Loucy (cell line): ENCODE measurements at regions not wholly inside any gene's neighbourhood (a gene's known extent, or its start where the extent isn't known, plus 50 kb on each side); places are given as distances from the start of the nearest gene placed in this dataset.

Experiments used
- H2AFZ ChIP-seq: fragments of 200-600 bp; sonication (generic); 2 replicates; pipeline ENCODE4 v1.6.0; 2016; ENCODE audit warnings: antibody characterized with exemption, mild to moderate bottlenecking, low read length, moderate library complexity
- H3F3A ChIP-seq: fragments of 200-600 bp; 2 replicates; pipeline ENCODE4 v1.6.0; 2016; ENCODE audit warnings: antibody characterized with exemption, low read depth, mild to moderate bottlenecking
- H3K27me3 ChIP-seq: fragments of 200-600 bp; sonication (generic); 2 replicates; pipeline ENCODE4 v1.6.1; 2014; ENCODE audit warnings: low read length, mild to moderate bottlenecking; ENCODE audit not compliant: insufficient read depth, poor library complexity, severe bottlenecking
- H3K36me3 ChIP-seq: fragments of 200-600 bp; sonication (generic); 2 replicates; pipeline ENCODE4 v1.6.1; 2016; ENCODE audit warnings: low read length; ENCODE audit not compliant: insufficient read depth
- H3K4me1 ChIP-seq: fragments of 200-600 bp; sonication (generic); 2 replicates; pipeline ENCODE4 v1.5.1; 2014; ENCODE audit warnings: low read length, mild to moderate bottlenecking; ENCODE audit not compliant: insufficient read depth, poor library complexity, severe bottlenecking
- H3K4me2 ChIP-seq: fragments of 200-600 bp; sonication (generic); 2 replicates; pipeline ENCODE4 v1.6.0; 2014; ENCODE audit warnings: antibody characterized with exemption, low read length, low read depth, mild to moderate bottlenecking; ENCODE audit not compliant: poor library complexity, severe bottlenecking
- H3K4me3 ChIP-seq: fragments of 200-600 bp; sonication (generic); 2 replicates; pipeline ENCODE4 v1.5.1; 2014; ENCODE audit warnings: low read length, mild to moderate bottlenecking, mixed read lengths; ENCODE audit not compliant: poor library complexity, severe bottlenecking
- H3K79me2 ChIP-seq: fragments of 200-600 bp; sonication (generic); 2 replicates; pipeline ENCODE4 v1.6.1; 2014; ENCODE audit warnings: low read length; ENCODE audit not compliant: insufficient read depth
- H3K9ac ChIP-seq: fragments of 200-600 bp; sonication (generic); 2 replicates; pipeline ENCODE4 v1.6.0; 2014; ENCODE audit warnings: mild to moderate bottlenecking, low read depth, low read length, moderate library complexity; ENCODE audit not compliant: poor library complexity, severe bottlenecking
- H3K9me2 ChIP-seq: fragments of 200-600 bp; sonication (generic); replicated peaks from 2 replicates; pipeline ENCODE4 v1.6.1; 2016; ENCODE audit warnings: low read depth, low read length, mixed read lengths
- H3K9me3 ChIP-seq: fragments of 200-600 bp; sonication (generic); 2 replicates; pipeline ENCODE4 v1.6.1; 2014; ENCODE audit warnings: mild to moderate bottlenecking, antibody characterized with exemption, low read length, low read depth; ENCODE audit not compliant: insufficient read depth
- H4K20me1 ChIP-seq: fragments of 200-600 bp; sonication (generic); 2 replicates; pipeline ENCODE4 v1.6.0; 2014; ENCODE audit warnings: antibody characterized with exemption, low read length, mild to moderate bottlenecking; ENCODE audit not compliant: insufficient read depth, poor library complexity, severe bottlenecking
- EZH2phosphoT487 ChIP-seq: fragments of 200-600 bp; IDR thresholded peaks from 2 replicates; pipeline ENCODE4 v1.6.1; 2018; ENCODE audit warnings: antibody characterized with exemption, mild to moderate bottlenecking, moderate library complexity, borderline replicate concordance
- TF ChIP-seq, protein P1 (sequence below): fragments of 200-600 bp; sonication (generic); conservative IDR thresholded peaks from 2 replicates; pipeline ENCODE4 v1.5.1; 2014; ENCODE audit warnings: mild to moderate bottlenecking, antibody characterized with exemption, low read length

DNA sequence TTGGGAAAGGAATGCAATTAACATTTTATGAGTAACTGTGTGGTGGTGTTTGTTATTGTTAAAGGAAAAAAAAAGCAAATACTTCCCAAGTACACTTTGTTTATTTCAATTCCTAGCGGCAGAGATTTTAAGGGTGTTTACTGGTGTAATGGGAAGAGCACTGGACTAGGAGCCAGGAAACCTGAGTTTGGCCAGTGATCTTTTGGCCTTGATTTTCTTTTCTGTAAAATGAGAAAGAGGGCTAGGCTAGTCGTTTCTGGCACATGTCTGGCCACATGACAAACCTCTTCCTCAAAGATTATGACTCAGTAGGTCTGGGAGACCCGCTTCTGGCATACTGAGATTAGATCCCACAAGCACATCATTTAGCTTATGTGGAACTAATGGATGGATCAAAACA, 428.1 kb upstream of the NOX3 start:
- H3K9ac ChIP-seq: no peak overlapping the region
- no peaks in the 10 kb centered on the region for H3K9me2 ChIP-seq
- no peaks in the 10 kb centered on the region for H3F3A ChIP-seq
- no peaks in the 10 kb centered on the region for H4K20me1 ChIP-seq
- peak overlapping the region; percentile 5 for H3K4me2 ChIP-seq
- H3K4me3 ChIP-seq: no peak overlapping the region
- TF ChIP-seq EZH2phosphoT487: no peak
- TF ChIP-seq, protein P1, sequence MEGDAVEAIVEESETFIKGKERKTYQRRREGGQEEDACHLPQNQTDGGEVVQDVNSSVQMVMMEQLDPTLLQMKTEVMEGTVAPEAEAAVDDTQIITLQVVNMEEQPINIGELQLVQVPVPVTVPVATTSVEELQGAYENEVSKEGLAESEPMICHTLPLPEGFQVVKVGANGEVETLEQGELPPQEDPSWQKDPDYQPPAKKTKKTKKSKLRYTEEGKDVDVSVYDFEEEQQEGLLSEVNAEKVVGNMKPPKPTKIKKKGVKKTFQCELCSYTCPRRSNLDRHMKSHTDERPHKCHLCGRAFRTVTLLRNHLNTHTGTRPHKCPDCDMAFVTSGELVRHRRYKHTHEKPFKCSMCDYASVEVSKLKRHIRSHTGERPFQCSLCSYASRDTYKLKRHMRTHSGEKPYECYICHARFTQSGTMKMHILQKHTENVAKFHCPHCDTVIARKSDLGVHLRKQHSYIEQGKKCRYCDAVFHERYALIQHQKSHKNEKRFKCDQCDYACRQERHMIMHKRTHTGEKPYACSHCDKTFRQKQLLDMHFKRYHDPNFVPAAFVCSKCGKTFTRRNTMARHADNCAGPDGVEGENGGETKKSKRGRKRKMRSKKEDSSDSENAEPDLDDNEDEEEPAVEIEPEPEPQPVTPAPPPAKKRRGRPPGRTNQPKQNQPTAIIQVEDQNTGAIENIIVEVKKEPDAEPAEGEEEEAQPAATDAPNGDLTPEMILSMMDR: no peak
- no peak overlapping the region for H2AFZ ChIP-seq
- no peaks in the 10 kb centered on the region for H3K27me3 ChIP-seq
- H3K79me2 ChIP-seq: no peaks in the 10 kb centered on the region
- H3K4me1 ChIP-seq: peaks cover 40% of the 10 kb centered on the region
- H3K36me3 ChIP-seq: no peaks in the 10 kb centered on the region
- no peaks in the 10 kb centered on the region for H3K9me3 ChIP-seq

DNA sequence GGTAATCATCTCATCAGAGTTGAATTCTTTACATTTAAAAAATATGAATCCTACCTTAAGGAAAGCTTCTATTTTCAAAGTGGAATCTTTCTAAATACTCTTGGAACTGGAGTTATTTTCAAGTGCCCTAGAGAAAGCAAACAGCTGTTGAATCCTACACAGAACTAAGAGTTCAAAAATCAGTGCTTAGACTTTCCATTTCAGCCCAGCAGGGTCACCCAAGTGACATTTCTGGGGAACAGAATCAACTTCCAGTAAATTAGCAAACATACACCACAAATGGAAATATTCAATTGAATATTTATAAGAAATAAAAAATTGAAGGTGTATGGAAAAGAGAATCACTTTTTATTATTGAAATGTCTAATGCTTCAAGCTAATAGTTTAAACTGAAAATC, 427.7 kb upstream of the NOX3 start:
- Histone ChIP-seq H3K27me3 (no peaks in the 10 kb centered on the region), H3K9me2 (no peaks in the 10 kb centered on the region), H3K4me3 (no peak overlapping the region), H3K9me3 (no peaks in the 10 kb centered on the region), H3F3A (no peaks in the 10 kb centered on the region), H3K4me1 (peaks cover 40% of the 10 kb centered on the region), H3K79me2 (no peaks in the 10 kb centered on the region), H2AFZ (no peak overlapping the region), H3K36me3 (no peaks in the 10 kb centered on the region), H3K9ac (no peak overlapping the region), H3K4me2 (no peak overlapping the region), H4K20me1 (no peaks in the 10 kb centered on the region)
- TF ChIP-seq EZH2phosphoT487: no peak
- TF ChIP-seq, protein P1: no peak

- H3K4me1 ChIP-seq: peaks cover 36% of the 10 kb centered on the region
- 0 out of 2 replicates have a peak overlapping the region, but pooled peaks have one; percentile 8 for H2AFZ ChIP-seq
- no peaks in the 10 kb centered on the region for H3K36me3 ChIP-seq
- H3K4me3 ChIP-seq: peak overlapping the region; percentile 7
- no peaks in the 10 kb centered on the region for H3F3A ChIP-seq
- H3K9me2 ChIP-seq: no peaks in the 10 kb centered on the region
- peak overlapping the region; percentile 23 for H3K9ac ChIP-seq
- peak overlapping the region; percentile 65 for H3K4me2 ChIP-seq
- no peaks in the 10 kb centered on the region for H3K9me3 ChIP-seq
- H3K79me2 ChIP-seq: no peaks in the 10 kb centered on the region
- no peaks in the 10 kb centered on the region for H3K27me3 ChIP-seq
- no peaks in the 10 kb centered on the region for H4K20me1 ChIP-seq
- TF ChIP-seq, protein P1: no peak
- TF ChIP-seq EZH2phosphoT487: no peak
Observed at GRCh38 chr6:155882527-155883333, 427.1 kb upstream of the NOX3 start.
